PC-3 (cell line): ENCODE measurements at regions not wholly inside any gene's neighbourhood (a gene's known extent, or its start where the extent isn't known, plus 50 kb on each side); places are given as distances from the start of the nearest gene placed in this dataset.

ENCODE experiments used
- CTCF ChIP-seq: fragments of 300-600 bp; sonication (generic); conservative IDR thresholded peaks from 2 replicates; pipeline ENCODE4 v1.5.1; 2017; ENCODE audit warnings: antibody characterized with exemption, low read depth, mild to moderate bottlenecking, low read length
- EZH2 ChIP-seq: fragments of 300-600 bp; sonication (generic); IDR thresholded peaks from one replicate; pipeline ENCODE4 v1.6.1; 2017; ENCODE audit warnings: antibody characterized with exemption, mild to moderate bottlenecking, low read length; ENCODE audit not compliant: unreplicated experiment
- EZH2phosphoT487 ChIP-seq: fragments of 300-600 bp; sonication (generic); IDR thresholded peaks from 2 replicates; pipeline ENCODE4 v1.6.1; 2018; ENCODE audit warnings: mild to moderate bottlenecking, antibody characterized with exemption, low read length, borderline replicate concordance

GRCh38 chr3:13123765-13124164 lies 50.5 kb upstream of the IQSEC1 start:
- TF ChIP-seq CTCF (no peak), EZH2 (no peak), EZH2phosphoT487 (no peak)
